ENCODE measurements at regions not wholly inside any gene's neighbourhood (a gene's known extent, or its start where the extent isn't known, plus 50 kb on each side); places are given as distances from the start of the nearest gene placed in this dataset.

DNA sequence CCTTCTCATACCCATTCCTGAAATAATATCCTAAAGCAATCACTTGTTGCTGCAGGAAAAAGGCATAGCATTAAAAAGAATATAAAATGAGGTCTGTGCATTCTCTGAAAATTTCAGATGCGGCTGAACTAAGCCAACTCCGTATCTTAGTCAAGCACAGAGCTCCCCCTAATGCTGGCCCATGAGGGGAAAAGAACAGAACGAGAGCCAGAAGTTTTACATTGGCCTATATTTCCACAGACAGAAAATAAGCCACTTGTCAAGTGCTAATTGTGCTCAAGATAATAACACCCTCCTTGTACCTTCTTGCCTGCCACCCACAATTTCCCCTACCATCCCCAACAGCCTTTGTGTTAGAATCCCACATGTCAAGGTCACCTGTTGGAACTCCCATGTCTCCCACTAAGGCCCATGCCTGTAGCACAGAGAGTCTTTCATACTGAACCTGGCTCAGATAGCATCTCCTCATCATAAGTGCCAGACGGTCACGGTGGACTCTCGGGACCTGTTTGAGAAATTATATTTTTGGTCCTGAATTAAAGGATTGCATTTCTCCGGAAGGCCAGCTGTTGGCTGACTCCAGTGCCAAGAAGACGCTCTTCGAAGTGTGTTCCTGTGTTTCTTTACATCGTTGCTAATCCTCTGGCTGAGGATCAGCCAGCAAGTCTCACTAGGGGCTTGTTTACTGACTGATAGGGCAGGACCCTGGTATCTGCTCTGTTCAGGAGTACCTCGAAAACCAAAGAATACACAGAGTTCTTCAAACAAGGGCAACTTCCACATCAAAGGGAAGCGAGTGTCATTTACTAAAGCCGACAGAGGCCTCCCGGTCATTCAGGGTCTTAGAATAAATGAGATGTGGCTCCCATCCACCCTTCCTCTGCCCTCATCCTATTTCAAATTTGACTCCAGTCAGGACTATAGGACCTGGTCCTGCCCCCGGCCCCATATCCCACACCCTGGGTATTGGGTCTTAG is 183.4 kb upstream of the FBXL4 start:
- no peak for DNase-seq (ENCODE audit: low read depth)
- TF ChIP-seq, protein P1, sequence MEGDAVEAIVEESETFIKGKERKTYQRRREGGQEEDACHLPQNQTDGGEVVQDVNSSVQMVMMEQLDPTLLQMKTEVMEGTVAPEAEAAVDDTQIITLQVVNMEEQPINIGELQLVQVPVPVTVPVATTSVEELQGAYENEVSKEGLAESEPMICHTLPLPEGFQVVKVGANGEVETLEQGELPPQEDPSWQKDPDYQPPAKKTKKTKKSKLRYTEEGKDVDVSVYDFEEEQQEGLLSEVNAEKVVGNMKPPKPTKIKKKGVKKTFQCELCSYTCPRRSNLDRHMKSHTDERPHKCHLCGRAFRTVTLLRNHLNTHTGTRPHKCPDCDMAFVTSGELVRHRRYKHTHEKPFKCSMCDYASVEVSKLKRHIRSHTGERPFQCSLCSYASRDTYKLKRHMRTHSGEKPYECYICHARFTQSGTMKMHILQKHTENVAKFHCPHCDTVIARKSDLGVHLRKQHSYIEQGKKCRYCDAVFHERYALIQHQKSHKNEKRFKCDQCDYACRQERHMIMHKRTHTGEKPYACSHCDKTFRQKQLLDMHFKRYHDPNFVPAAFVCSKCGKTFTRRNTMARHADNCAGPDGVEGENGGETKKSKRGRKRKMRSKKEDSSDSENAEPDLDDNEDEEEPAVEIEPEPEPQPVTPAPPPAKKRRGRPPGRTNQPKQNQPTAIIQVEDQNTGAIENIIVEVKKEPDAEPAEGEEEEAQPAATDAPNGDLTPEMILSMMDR (conservative IDR thresholded peaks at IDR 0.05; ENCODE audit: low read depth, low read length), result no peak
- no peak overlapping the region for H3K4me3 ChIP-seq (ENCODE audit: low read depth, low read length)

- TF ChIP-seq, protein P1 (conservative IDR thresholded peaks at IDR 0.05; ENCODE audit: low read depth, low read length), result no peak
- no peak for DNase-seq (ENCODE audit: low read depth)
- H3K4me3 ChIP-seq (ENCODE audit: low read depth, low read length), result no peak overlapping the region
Observed at GRCh38 chr6:99129835-99130234, 182.1 kb upstream of the FBXL4 start.

GRCh38 chr6:99121748-99122147 is 174.0 kb upstream of the FBXL4 start:
- TF ChIP-seq, protein P1 (conservative IDR thresholded peaks at IDR 0.05; ENCODE audit: low read depth, low read length), result no peak
- DNase-seq (ENCODE audit: low read depth), result no peak
- no peak overlapping the region for H3K4me3 ChIP-seq (ENCODE audit: low read depth, low read length)

DNA sequence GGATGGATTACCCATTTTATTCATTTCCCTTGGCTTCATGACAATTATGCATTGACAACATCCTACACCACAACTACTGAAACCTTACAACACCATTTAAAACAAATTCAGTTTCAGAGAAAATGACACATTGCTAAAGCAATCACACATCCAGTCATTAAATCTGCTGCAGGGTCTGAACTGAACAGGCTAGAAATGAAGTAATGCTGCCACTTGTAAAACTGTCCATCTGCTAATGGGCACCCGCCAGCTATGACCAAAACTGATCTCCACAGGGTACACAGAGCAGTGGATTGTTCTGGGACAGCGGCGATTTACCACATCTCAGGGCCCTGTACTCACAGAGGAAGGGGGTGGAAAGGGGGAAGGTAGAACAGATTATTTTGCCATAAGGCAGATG is 172.9 kb upstream of the FBXL4 start:
- TF ChIP-seq, protein P1 (conservative IDR thresholded peaks at IDR 0.05; ENCODE audit: low read depth, low read length), result no peak
- DNase-seq (ENCODE audit: low read depth), result no peak

DNA sequence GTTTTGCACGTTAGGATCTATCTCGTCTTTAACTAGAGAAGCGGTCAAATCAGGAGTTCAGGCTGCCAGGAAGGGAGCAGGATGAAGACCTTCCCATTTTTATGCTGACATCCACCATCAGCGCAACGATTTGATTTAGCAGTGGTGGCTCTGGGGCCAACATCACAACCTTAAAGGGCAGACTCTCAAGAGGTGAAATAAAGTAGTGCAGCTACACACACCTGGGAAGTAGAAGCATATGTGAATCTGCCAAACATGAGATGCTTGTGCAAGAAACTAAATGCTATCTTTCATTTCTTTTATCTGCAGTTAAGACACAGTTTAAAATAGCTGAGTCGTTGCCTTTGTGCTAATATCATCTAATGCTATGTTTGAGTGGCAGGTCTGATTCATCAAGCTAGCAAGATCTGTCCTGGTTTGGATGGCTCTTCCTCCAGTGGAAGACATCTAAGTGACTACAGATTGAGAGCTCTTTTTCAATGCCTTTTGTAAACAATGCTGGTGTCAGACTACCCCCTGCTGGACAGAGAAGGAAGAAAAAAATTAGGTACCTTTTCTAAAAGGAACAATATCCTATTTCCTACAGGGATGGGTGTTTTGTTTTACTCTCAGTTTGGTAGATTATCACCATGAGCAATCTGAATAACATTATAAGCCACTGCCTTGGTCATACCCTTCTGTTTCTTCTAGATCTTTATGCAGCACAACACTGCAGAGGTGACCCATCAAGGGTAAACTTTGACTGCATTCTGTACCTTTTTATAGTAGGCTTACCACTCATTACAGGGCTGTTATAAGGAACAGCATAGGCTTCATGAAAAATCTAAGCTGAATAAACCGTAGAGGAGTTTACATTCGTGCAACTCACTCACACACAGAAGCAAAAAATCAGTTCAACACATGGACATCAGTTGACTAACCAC is 171.6 kb upstream of the FBXL4 start:
- TF ChIP-seq, protein P1 (conservative IDR thresholded peaks at IDR 0.05; ENCODE audit: low read depth, low read length), result peak; percentile 75
- peak; percentile 13 for DNase-seq (ENCODE audit: low read depth)

More for the DNA sequence above, 172.9 kb upstream of the FBXL4 start:
- no peak overlapping the region for H3K4me3 ChIP-seq (ENCODE audit: low read depth, low read length)

GRCh38 chr6:99114769-99115406 is 167.1 kb upstream of the FBXL4 start:
- H3K4me3 ChIP-seq (ENCODE audit: low read depth, low read length), result no peak overlapping the region
- TF ChIP-seq, protein P1 (conservative IDR thresholded peaks at IDR 0.05; ENCODE audit: low read depth, low read length), result no peak
- no peak for DNase-seq (ENCODE audit: low read depth)

More for the DNA sequence above, 171.6 kb upstream of the FBXL4 start:
- H3K4me3 ChIP-seq (ENCODE audit: low read depth, low read length), result no peak overlapping the region
